HG03575 (cell line): ENCODE measurements at regions not wholly inside any gene's neighbourhood (a gene's known extent, or its start where the extent isn't known, plus 50 kb on each side); places are given as distances from the start of the nearest gene placed in this dataset.

Source experiments
- ATAC-seq: cut with Tn5 transposase; IDR thresholded peaks from one replicate; pipeline ENCODE4 v1.9.1; 2021; ENCODE audit not compliant: unreplicated experiment, insufficient number of reproducible peaks, low FRiP score; ENCODE audit errors: extremely low read depth

DNA sequence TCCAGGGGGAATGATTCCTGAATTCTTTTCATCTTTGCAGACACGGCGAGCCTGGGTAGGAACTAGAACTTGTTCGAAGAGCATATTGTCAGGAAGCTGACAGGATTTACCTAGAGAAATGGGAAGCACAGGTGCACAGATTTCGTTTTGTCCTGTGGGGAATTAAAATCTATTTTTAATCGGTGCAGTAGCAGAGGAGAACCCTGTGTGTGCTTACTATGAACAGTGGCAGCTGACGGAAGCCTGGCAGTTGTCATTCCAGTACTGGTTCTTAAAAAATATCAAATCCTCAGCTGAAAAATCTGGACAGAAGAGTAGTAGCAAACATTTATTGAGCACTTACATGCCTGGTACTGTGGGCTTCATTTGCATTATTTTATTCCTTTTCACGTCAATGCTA is 609.0 kb downstream of the QKI start:
- ATAC-seq = no peak

DNA sequence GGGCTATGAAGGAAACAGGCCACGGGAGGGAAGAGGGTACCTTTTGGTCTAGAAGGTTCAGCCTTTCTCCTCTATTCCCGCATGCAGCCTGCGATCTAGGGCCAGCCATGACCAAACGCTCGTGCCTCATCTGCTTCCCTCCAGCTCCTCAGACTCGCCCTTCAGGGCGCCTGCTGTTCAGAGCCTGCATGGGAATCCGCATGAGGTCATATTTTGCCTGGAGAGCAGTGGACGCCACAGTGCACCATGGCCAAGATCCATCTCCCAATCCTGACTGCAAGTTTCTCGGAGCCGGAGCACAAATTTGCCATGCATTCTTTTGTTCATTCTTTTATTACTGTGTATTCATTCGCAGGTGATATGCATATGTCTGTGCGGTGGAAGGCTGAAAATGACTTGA is 608.1 kb downstream of the QKI start:
- ATAC-seq = no peak

DNA sequence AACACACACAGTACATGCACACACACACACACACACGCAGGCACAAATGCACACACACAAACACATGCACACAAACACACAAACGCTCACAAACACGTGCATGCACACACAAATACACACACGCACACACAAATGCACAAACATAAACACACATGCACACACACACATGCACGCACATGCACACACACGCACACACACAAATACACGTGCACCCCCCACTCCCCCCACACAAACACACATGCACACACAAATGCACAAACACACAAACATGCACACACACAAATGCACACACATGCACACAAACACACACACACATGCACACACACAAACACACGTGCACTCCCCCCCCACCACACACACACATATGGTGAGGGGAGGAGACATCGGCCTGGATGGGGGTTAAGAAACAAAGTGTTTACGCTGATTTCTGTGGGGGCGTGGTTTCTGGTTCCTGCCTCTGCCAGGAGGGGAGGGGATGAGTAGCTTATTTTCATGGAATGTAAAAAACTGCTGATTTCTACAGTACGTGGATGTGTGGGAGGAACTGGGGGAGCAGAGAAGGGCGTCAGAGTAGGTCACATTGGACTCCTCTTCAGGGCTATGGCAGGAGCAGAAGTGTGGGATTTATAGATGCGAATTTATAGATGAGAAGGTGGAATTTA is 607.2 kb downstream of the QKI start:
- no peak for ATAC-seq

DNA sequence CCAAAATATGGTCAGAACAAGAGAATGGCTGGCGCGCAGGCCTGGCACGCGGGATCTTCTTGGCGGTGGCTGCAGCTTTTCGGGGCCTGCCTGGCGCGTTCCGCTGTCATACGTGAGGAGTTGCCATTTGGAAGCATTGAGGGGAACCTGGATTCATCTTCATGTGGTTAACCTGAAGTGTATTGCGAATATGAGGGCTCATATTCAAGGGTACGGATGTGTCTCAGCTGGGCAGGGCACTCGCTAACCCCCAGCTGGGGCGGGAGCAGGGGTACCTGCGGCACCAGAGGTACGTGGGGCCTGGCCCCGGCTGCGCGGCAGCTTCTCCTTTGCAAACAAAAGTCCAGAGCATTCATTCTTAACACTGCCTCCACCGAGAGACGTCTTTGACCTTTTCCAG is 605.6 kb downstream of the QKI start:
- ATAC-seq = no peak

DNA sequence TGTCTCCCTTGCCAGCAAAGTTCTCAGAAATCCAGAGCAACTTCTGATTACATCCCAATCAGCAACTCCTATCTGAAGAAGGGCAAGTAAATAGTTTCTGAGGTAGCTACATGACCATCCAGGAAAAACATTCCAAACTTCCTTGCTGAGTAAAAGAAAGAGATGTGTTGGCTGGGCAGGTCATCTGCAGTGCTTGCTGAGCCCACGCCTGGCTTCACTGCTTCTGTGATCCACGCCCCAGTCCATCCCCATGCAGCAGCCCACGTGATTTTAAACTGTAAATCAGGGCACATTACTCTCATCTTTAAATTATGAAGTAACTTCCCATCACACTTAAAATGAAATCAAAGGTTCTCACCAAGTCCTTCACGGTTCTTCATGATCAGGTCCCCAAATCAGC is 603.6 kb downstream of the QKI start:
- ATAC-seq = no peak

DNA sequence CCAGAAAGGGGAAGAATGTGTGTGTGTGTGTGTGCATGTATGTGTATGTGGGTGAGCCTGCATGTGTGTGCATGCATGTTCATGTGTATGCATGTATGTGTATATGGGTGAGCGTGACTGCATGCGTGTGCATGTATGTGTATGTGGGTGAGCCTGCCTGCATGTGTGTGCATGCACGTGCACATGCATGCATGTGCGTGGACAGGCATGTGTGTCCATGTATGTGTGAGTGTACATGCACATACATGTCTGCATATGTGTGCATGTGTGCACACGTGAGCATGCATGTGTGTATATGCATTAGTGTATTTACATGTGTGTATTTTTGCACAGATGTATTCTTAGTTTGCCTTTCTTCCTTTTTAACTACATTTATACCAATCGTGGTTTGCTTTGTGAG is 601.5 kb downstream of the QKI start:
- ATAC-seq = no peak

DNA sequence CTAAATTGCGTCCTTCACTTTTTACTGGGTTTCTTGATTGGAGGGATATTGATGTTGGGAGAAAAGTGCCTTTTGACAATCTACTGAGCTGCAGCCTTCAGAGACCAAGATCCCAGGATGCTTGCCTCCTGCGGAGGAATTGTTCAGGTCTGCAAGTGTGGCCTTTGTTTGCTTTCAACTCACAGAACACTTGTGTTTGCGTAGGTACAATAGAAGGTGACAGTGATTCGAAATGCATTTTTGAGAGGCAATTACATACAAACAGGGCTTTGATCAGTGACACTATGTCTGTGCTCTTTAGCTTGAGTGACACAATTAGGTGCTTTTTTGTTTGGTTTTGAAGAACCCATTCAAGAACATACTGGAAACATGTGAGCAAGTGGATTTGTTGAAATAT is 600.6 kb downstream of the QKI start:
- ATAC-seq = no peak

DNA sequence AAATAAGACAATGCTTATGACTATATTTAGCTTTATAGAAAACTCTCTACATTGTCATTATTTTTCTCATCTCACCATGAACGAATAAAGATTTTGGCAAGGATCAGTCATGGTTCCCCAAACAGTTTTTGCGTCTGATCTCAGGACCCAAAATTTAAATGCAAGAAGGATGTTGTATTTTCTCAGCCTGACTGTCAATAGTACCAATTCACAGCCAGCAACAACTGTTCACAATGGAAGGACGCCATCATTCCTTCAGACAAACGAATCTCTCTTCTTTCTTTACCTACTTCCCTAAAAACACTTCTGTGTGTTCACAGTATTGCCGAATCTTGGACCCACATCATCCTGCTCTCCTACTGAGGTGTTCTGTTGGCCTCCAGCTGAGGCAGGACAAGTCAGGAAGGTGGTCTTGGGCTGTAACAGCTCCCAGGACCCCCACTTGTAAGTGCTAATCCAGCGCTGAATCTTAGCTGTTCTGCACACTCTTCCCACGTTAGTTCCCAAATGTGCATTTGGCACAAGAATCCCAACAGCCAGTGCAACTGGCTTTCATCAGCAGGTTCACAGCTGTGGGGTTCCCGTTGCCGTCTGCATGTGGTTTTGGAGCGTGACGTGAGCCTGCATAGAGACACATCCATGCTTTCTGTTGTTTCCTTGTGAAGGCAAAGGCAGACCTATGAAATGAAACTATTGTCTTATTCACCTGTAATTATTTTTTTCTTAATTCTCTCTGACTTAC is 600.0 kb downstream of the QKI start:
- no peak for ATAC-seq

DNA sequence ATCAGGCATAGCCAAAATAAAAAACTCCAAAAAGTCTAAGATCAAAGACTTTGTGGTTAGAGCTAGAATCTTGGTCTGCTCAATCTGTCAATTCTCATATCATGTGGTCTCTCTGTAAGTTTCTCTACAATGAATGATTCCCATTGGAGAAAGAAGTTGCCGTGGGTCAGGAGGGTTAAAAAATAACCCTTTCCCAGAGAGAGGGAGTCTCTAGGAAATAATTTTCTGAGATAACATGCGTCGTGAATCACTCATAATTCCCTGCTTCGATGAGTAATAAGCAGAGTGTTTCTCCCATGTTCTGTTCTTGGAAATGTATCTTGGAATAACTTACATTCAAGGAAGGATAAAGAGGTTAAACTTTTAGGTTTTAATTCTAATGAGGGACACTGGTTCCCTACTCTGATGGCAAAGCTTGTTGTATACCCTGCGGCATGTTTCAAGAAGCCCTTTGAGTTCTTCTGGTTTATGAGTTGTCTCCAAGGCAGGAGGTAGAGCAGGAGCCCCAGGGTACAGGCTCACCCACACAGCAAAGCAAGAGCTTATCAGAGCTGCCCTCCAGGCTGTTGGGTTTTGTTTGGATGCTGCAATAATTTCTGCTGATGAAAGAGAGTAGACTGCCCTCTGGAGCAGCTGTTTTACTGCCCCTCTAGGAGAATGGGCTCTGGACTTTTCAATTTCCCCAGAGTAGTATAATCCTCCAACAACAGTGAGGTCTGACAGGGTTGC is 599.1 kb downstream of the QKI start:
- ATAC-seq = no peak

DNA sequence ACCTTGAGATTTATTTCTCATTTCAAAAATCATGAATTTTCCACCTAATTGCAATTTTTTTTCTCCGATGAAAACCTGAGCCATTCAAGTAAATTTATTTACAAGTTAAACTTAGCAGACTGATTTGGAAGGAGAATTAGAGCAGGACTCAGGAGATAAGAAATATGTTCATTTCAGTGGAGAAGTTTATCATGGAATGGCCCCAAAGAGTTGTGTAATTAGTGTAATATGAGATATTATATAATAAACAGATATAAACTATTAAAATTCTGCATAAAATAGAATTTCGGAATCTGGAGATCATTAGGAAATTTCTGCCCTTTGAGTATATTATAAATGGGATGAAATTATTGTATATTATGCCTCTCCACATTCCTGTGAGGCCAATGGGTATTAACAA is 596.8 kb downstream of the QKI start:
- no peak for ATAC-seq

DNA sequence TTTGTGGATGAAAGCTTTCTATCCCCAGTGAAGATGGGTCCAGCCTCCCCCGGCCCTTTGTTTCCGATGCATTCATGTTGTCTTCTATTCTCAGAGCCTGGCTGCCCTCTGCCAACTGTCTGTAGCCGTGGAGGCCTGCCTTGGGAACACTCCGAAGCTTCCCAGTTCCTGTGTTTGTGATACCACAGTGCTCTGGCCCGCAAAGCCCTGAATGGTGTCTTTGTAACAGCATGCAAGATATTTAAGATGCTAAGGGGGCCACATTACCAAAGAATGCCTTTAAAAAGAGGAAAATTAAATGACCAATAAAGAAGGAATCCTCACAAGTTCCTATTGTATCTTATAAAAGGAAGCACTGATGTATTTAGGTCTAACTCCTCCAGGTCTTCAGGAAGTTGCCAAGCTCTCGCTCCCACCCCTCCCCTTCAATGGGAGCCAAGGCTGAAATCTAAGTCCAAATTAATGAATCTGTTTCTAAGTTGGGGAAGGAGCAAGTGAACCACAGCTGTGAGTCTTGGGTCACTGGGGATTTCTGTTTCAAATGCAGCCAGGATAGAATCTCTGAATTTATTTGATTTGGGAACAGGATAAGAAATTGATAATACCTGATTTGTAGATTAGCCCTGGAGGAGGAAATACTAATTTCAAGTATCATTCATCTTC is 596.1 kb downstream of the QKI start:
- ATAC-seq = no peak

DNA sequence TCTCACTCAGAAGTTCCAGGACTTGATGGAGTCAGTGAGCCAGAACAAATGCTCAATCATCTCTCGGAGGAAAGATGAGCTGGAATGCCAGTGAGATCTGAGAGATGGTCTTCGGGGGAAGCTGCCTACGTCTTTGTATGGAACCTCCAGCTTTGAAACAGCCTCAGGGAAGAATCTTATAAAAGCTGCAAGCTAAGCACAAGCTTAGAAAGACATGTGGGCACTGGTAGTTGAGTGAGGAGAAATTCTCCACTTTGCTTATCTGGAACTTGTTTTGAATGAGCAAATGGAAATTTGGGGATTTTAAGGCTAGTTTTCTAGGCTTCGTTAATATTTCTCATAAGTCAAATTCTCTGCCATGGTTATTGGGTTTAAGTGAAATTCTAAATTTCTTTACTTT is 594.4 kb downstream of the QKI start:
- no peak for ATAC-seq

DNA sequence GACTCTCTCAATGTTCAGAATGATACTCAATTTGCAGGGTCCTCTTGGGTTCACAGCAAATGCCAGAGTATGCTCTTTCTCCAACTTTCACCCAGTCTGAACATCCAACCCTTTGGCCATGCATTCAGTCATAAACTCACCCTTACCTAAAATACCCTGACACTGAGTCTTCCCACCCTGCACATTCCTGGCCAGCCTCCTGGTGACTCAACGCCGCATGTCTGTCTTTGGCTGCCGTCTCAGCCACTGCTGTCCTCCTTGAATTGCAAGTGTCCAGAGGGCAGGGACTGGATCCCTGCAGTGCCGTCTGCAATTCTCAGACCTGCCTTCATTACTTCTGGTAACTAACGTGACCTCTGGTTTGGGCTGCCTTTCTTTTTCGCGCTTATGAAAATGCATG is 593.4 kb downstream of the QKI start:
- ATAC-seq = no peak

DNA sequence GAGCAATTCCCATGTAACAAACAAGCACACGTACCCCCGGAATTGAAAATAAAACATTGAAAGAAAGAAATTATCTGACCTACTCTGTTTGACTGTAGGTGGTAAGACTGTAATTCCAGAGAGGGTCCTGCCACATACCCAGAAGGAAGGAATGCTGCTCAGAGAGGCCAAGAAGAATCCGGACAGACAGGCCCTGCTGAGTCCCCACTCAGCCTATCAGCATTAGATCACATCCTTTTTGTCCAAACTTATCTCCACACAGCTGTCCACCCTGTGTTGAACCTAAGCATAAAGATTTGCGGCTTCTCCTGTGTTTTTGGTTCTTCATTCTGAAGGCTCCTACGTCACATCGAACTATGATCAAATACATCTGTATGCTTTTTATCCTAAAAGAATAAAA is 591.9 kb downstream of the QKI start:
- no peak for ATAC-seq

DNA sequence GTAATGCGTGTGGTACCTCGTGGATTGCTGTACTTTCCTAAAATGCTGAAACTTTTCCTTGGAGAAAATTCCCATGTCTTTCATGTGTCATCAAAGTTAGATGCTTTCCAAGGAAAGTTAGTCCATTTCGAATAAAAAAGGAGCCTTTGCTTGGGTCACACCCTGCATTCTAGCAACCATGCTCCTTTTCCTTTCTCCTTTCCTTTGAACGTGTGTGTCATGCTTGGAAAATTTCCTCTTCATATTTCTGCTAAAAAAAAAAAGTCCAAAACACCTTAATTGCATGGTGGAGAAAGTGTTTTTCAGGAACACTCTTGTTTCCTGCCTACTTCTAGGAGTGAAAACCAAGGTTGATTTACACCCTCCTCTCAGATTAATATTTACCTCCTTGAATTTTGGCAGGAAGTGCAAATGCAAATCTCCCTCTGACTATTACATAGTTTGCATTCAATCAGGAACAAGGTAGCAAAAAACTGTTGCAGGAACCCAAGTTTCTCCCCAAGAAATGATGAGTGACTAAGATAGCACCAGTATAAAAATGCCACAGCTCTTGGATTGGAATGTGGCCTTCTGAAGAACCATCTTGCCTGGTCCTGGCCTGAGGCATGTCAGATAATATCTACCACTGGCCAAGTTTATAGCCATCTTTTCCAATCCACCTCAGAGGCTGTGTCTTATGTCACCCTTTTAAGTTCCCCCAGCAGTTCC is 590.6 kb downstream of the QKI start:
- ATAC-seq = no peak

DNA sequence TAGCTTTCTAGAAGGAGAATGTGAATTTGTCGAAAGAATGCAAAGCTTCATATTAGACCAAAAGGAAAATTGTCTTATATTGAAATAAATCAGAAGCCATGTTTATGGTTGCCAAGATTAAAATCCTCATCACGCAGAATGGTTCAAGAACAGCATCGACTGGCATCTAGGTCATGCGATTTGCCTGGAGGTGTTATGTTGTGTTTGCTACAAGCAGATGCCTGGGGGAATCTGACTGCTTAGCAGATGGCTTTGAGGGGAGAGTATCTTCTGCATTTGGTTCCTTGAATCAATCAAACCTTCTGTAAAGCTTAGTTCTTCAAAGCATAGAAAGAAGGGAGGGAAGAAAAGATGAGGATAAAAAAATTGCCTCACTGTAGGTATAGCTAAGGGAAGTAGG is 585.8 kb downstream of the QKI start:
- no peak for ATAC-seq

DNA sequence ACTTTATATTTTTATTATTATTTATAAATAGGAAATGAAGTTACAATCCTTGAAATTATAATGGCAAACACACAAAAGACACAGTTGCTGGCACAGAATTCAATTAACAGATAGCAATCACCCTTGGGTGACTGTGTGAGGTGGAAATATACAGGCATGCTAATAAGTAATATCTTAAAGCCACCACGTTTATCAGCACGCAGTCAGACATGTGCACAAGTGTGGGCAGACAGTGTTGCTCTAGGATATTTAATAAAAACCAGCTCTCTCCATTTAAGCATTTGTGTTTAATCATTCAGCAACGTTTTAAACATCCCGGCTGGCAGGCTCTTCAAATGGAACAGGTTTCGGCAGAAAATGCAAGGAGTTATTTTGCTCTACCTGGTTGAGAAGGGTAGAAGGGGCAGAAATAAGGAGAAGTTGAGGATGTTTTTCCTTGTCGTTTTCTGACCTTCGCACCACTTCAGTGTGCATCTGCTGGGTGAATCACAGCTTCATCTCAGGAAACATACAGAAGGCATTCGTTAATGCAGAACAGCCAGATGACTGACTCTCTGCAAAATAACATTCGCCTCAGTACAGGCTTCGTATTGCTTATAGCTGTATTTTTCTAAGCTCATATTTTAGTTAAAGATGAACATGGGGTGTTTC is 585.1 kb downstream of the QKI start:
- no peak for ATAC-seq

DNA sequence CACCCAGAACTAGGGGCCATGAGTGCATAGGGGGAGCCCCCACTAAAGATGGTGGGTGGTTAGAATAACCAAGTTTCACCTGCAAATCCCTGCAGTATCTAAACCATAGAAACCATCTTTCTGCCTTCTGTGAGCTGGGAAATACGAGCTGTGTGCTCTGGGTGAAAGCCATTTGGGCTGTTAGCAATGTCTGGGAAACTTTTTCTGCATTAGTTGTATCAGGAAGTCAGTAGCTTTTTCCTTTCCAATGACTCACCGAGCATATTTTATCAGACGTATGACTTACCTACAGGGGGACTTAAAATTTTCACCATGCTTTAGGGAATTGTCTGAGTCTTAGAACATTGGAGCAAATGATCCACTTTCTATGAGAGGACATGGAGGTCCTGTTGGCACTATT is 584.0 kb downstream of the QKI start:
- no peak for ATAC-seq

DNA sequence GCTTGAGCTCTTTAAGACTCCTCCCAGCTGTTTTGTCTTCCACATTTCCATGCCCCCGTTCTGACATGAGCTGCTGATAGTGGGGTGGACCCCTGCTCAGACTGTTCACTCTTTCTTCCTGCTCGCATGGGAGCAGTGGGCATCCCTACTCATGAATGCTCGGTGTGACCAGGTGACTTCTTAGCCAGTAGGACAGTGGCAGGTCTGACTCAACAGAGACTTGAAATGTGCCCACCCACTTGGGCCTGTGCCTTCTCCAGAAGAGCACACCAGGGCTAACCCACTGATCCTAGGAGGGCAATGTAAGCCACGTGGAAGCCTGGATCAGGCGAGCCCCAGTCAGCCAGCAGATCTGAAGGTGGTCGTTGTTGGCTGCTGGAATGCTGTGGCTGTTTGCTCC is 582.0 kb downstream of the QKI start:
- ATAC-seq = no peak
